HG02938 (cell line): ENCODE measurements at regions not wholly inside any gene's neighbourhood (a gene's known extent, or its start where the extent isn't known, plus 50 kb on each side); places are given as distances from the start of the nearest gene placed in this dataset.
"Not testable (repeated sequence)": the region's sequence is repeated elsewhere in the genome, so short reads cannot be mapped to it uniquely, and the experiment has no call there.

Experiments
- ATAC-seq: cut with Tn5 transposase; IDR thresholded peaks from one replicate; pipeline ENCODE4 v1.9.1; 2021; ENCODE audit warnings: mild to moderate bottlenecking, moderate library complexity; ENCODE audit not compliant: unreplicated experiment

DNA sequence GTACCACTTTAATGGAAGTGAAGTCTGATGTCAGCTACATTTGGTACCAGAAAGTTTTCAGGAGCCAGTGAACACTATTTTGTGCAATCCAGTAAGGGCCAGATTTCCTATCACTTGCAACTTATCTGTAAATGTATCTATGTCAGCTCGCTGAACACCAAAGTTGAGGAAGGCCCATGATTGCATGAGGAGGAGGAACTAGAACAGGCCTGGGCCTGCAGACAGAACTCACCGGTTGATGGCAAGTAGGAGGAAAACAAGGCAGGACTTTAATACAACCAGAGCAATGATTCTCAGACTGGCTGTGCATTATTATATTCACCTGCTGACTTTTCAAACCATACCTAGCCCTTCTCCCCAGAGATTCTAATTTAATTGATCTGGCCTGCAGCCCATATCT lies 540.2 kb downstream of the CETN3 start:
- ATAC-seq: no peak

DNA sequence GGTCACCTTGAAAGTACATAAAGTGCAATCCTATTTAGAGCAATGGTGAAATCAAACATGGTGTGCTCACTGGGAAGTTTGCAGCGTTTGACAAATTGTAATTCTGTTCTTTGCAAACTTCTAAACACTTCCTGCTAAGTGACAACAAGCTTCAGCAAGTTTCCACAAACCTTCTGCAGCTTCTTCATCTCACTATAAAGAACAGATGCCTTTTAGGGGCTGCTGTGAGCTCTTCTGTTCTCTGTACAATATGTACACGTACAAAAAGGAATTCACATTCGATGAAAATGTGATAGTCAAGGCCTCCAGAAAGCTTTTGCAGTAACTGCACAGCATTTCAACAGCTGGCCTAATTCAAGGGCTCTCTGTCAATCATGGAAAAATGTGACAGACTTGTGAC lies 543.1 kb downstream of the CETN3 start:
- no peak for ATAC-seq

- no peak for ATAC-seq
Observed at GRCh38 chr5:89864941-89865340, 544.6 kb downstream of the CETN3 start.

GRCh38 chr5:89857790-89858189 lies 551.8 kb downstream of the CETN3 start:
- ATAC-seq: no peak

DNA sequence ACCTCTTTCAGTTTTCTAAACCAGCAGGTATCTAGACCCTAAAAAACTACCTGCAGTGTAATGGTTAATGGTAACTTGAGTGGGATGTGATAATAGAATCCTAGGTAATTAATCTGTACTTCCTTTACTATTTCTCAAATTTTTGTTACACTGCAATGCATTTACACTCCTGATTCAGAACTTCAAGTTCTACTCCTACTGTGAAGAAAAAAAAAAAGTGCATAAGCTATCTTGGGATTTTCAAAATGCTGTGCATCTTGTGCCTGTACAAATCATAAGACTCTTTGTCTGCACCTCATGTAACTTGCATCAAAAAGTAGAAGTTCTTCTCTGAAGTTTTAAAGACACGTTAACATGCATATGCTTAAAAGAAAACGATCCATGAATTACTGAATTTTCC lies 554.1 kb downstream of the CETN3 start:
- no peak for ATAC-seq

- no peak for ATAC-seq
Observed at GRCh38 chr5:89851911-89852310, 557.6 kb downstream of the CETN3 start.

- ATAC-seq: no peak
Observed at GRCh38 chr5:89850513-89850865, 559.1 kb downstream of the CETN3 start.

DNA sequence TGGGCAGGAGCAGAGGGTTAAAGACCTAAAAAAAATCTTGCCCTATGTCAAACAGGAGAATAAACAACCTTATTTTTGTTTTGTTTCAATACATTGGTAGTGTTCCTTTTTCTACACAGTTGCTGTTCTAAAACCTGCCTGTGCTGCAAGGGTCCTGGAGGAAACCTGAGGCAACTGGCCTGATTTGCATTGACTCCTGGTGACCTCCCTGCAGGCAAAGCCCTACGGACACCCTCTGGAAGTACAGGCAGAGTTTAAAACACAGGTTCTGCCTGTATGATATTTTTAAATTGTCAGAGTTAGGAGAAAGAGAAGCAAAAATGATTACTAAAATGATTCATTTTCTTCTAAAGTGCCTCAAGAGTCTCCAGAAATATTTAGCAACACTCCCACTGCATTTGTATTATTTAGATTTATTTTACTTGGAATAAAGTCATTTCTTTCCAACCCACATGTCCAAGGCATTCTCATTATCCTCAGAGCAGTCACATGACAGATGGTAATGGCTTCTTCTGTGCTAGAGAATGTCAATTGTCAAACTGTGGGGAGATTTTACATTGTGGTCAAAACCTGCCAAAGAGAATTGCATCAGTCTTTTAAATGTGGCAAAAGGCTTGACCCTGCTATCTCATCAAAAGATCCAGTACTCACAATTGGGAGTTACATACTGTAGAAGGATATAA lies 559.6 kb downstream of the CETN3 start:
- ATAC-seq: no peak

DNA sequence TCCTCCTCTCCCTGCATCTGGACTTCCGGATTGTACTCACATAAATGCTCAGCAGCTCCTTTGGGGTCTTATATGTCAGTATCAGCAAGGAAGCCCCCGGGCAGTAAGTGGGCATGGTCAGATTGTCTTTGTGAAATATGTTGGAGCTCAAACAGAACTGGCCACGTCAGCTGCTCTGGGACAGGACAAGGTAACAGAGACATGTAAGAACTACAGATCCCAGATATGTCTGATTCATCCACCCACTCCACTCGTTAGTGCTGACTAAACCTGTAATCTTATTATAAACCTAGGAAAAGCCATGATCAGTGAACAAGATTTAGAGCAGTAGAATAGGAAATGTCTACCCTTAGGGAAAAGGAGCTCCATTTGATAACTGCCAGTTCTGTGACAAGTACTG lies 561.8 kb downstream of the CETN3 start:
- no peak for ATAC-seq

DNA sequence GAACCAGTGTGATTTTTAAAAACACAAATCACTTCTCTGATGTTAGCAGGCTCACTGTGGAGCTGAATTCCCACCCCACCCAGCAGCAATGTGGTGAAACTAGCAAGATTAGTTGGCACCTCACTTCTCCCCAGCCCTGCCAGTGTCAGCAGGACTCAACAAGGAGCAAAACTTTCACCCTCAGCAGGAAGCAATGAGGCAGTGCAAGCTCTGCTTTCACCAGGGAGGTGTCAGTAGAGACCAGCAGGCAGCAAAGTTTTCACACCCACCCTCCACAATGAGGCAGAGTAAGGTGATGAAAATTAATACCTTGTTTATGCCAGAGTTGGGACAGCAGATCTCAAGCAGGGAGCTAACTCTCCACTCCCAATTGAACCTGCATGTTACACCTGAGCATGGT lies 565.0 kb downstream of the CETN3 start:
- no peak for ATAC-seq

DNA sequence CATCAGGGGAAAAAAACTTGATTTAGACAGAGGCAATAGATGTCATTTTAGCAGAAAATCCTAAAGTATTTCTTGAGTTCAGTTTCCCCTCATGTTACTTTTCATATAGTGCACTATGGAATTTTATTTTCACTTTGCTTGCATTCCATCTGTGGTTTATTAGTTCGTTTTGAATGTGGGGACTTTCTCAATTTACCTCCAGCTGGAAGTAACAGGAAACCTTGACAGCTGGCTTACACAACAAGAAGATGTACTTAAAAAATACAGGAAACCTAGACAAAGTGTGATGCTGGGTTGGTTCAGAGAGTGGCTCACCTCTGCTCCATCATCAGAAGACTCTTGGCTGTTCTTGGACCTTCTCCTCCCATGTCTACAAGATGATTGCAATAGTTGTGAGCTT lies 567.0 kb downstream of the CETN3 start:
- ATAC-seq: no peak

DNA sequence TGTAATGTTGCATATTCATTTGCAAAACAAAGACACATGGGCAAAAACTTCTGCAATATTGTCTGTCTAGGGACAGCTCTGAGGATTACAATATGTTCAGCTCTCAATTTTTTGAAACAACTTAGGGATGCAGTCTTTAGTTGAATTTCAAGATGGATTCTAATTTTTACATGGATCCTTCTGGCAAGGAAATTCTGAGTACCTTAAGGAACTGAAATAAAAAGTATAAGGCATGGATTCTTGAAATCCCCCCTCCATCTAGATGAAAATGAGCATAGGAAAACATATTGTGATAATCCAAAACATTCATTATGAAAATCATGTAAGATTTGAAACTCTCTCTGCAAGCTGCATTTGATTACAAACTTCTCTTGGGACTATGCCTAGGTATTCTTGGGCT lies 568.6 kb downstream of the CETN3 start:
- ATAC-seq: no peak

DNA sequence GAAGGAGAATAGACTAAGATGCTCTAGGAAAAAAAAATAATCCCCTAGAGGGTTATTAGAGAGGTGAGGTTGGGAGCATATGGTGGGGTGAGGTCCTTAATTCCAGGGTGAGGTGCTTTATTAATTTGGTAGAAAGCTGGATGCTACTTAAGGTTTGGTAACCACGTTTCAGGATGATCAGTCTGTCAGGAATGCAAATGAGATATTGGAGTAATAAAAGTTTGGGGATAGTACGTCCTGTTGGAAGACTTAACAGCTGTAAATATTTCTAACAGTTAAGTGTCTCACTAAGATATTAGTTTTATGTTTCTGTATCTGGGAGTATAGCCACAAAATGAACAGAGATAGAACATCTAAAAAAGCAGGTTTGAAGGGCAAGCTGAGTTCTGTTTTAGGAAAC lies 578.9 kb downstream of the CETN3 start:
- ATAC-seq: no peak

DNA sequence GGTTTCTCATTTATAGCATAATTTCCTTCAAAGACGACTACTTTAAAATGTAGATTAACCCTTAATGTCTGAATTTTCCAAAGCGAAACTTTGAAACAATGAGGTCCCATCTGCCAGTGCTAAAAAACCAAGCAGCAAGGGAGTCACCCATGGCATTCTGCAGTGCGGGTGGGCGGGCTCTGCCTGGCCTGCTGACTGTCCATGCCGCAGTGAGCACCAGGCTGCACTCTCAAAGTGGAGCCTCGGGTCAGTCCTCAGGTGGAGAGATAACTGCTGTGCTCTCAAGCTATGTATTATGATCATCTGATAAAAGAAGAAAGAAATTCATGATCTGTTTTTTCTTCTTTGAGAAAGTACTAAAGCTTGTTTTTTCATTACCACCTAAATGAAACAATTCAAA lies 581.6 kb downstream of the CETN3 start:
- no peak for ATAC-seq

DNA sequence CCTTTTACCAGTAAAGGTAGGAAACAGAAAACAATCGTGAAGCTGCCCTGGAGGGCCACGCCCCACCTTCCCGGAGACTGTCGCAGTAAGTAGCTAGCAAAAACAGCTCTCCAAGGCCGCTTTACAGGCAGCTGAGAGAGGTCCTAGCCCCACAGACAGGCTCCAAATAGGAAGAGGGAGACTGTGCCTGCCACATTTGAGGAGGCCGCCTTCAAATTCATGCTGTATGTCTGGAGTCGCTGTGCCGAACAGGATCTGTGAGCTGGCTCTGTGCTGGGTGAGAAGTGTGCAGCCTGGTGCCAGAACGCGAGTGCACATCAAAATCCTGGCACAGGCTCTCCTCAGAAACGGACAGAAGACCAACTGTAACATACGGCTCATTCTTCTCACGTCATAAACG lies 582.2 kb downstream of the CETN3 start:
- no peak for ATAC-seq

DNA sequence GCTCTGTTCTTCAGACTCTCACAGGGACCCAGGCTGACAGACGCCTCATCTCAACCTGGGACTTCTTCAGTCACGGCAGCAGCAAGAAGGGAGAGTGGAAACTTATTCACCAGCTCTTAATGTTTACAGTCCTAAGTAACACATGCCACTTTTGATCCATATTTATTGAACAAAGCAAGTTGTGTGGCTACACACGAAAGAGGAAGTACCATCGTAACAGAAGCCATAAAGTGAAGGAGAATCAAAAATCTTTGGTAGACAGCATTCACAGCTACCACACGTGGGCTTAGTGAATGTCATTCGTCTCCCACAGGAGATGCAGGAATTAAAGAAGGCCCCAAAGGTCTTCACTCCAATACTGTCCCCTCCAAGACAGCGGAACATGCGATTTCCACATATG lies 582.6 kb downstream of the CETN3 start:
- ATAC-seq: no peak

DNA sequence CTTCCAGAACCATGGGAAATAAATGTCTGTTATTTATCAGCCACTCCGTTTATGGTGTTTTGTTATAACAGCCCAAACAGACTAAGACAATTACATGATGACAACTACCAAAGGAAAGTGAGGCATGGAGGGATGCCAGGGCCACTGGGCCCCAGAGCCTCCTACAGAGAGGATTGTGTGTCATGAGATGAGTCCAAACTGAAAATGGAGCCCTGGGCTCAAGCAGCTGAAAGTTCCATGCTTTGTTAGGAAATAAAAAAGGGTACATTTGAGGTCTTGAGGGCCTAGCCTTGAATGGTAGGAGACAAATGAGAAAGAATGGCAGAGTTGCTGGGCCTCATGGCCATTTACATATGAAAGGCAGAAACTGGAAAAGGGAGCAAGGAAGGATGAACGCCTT lies 586.5 kb downstream of the CETN3 start:
- no peak for ATAC-seq

DNA sequence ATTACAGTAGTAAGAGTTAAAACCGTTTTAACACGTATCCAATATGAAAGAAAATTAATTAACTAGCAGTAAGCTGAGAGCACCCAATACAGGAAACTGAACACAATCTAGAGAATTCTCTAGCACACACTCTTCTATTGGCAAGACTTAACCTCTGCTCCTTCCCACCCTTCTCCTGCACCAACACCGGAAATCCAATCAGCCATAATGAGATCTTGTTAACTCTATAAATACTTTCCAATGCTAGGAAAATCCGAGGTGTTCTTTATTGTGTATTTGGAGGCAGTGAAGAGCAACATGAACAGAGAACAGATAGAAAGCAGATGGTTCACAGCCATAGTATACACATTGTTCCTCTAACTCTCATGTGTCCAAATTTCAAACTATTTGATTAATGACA lies 591.7 kb downstream of the CETN3 start:
- no peak for ATAC-seq

DNA sequence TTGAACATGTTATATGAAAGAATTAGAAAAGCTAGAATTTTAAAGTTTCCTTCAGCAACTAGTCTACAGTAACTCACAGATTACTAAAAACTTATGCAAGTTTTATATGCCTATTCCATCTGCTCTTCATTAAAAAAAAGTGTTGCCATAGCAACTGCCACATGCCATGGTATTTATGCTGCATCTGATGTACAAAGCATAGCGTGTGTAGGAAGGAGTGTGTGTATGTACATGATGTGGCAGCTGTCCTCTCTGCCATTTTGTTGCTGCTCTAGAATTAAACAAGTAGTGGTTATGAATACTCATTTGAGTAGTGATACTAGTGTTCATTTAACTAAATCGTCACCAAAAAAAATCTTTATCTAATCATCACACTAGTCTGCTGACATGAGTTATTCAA lies 593.5 kb downstream of the CETN3 start:
- ATAC-seq: no peak

- not testable (repeated sequence) for ATAC-seq
Observed at GRCh38 chr5:89800735-89801134, 608.8 kb downstream of the CETN3 start.

DNA sequence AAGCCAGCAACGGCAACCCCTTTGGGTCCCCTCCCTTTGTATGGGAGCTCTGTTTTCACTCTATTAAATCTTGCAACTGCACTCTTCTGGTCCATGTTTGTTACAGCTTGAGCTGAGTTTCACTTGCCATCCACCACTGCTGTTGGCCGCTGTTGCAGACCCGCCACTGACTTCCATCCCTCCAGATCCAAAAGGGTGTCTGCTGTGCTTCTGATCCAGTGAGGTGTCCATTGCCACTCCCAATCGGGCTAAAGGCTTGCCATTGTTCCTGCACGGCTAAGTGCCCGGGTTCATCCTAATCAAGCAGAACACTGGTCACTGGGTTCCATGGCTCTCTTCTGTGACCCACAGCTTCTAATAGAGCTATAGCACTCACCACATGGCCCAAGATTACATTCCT lies 615.1 kb downstream of the CETN3 start:
- ATAC-seq: not testable (repeated sequence)

- not testable (repeated sequence) for ATAC-seq
Observed at GRCh38 chr5:89779734-89780133, 629.8 kb downstream of the CETN3 start.

DNA sequence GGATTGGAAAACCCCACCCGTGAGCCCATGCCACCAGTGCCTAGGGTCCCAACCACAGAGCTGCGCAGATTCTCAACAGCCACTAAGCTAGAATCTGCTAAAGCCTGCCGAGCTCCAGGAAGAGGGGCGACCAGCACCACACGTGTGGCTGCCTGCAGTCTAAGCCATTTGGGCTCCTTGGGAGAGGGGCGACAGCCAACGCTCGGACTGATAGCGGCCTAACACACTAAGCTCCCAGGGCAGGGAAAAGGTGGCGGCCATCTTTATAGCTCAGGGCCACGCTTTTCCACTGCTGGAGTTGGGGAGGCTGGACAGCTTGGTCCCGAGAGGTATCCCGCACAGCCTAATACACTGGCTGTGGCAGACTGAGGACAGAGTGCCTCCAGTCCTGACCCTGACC lies 631.8 kb downstream of the CETN3 start:
- ATAC-seq: no peak

DNA sequence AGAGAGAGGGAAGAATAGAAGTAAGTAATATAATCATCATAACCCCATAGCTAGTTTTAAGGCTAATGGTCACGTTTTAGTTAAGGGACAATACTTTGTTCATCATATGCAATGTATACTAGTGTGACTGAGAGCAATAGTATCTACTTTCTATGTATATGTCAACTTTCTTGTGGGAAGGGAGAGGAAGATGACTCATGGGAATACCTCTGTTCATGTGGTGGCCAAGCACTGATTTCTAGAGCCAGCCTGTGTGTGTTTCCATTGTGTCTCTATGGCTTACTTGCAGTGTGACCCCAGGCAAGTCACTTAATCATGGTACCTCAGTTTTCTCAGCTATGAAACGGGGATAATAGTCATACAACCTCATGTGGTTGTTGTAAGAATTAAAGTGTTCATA lies 639.6 kb downstream of the CETN3 start:
- no peak for ATAC-seq
